GM21825 (cell line): ENCODE measurements at regions not wholly inside any gene's neighbourhood (a gene's known extent, or its start where the extent isn't known, plus 50 kb on each side); places are given as distances from the start of the nearest gene placed in this dataset.
"Not testable (repeated sequence)": the region's sequence is repeated elsewhere in the genome, so short reads cannot be mapped to it uniquely, and the experiment has no call there.

Experiments used
- ATAC-seq: cut with Tn5 transposase; IDR thresholded peaks from one replicate; pipeline ENCODE4 v1.9.1; 2021; ENCODE audit warnings: mild to moderate bottlenecking, moderate library complexity; ENCODE audit not compliant: unreplicated experiment

DNA sequence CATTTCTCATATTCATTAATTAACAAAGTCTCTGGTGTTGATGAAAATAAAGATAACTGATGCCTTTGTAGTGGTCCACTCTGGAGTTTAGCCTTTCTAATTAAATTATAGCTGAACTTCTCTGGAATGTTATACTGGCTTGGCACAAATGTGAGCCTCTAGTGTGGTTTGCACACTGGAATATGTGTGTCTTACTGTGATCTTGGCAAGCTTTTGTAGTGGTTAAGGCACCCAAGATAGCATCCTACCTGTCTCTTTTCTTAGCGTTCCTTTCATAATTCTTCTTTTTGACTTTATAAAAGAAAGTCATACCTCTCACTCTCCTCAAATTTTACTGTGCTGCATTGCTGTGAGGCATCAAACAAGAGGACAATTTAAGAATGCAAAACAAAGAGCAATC is 107.4 kb downstream of the UTRN start:
- ATAC-seq = no peak

DNA sequence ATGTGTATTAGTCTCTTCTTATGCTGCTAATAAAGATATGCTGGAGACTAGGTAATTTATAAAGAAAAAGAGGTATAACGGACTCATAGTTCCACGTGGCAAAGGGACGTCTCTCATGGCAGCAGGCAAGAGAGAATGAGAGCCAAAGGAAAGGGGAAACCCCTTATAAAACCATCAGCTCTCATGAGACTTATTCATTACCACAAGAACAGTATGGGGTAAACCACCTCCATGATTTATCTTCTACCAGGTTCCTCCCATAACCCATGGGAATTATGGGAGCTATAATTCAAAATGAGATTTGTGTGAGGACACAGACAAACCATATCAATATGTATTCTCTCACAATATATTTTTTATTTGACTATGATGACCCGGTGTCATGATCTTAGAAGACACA is 109.1 kb downstream of the UTRN start:
- no peak for ATAC-seq

DNA sequence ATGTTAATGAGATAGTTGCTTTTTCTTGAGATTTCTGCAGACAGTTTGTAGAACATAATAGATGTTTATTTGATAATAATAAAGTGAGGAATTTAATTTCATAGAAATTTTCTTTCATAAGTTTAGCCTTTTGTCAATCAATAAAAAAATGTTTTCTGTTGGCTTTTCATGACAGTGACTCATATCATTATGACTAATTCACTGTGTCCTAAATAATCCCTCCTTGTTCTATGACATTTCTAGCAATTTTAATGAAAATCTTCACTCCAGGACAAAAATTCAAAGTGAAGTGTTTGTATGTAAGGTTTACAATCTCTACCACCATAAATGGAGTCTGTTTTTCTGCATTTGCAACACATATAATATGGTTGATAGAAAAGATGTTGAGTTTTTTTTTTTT is 109.9 kb downstream of the UTRN start:
- no peak for ATAC-seq

DNA sequence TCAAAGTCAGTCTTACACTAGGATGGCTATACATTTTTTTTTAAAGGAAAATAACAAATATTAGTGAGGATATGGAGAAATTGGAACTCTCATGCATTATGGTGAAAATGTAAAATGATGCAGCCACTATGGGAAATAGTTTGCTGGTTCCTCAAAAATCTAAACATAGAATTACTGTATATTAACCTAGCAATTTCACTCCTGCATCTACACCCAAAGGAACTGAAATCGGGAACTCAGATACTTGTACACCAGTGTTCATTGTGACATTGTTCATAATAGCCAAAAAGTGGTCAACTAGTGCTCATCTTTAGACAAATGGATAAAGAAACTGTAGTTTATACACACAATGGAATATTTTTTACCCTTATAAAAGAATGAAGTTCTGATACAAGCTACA is 110.7 kb downstream of the UTRN start:
- ATAC-seq = no peak

DNA sequence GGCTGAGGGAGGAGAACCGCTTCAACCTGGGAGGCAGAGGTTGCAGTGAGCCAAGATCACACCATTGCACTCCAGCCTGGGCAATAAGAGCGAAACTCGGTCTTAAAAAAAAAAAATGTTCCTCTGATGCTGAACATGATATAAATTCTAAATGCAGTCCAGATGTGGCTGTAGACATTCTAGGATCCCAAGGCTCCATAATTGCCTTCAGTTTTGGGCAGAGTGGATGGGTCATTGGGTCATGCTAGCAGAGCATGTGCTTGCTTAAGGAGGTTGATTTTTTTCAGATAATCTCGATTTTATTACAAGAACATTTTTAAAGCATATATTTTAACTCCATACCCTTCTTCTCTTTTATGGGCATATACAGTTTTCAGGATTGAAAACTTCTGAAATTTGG is 112.0 kb downstream of the UTRN start:
- no peak for ATAC-seq

DNA sequence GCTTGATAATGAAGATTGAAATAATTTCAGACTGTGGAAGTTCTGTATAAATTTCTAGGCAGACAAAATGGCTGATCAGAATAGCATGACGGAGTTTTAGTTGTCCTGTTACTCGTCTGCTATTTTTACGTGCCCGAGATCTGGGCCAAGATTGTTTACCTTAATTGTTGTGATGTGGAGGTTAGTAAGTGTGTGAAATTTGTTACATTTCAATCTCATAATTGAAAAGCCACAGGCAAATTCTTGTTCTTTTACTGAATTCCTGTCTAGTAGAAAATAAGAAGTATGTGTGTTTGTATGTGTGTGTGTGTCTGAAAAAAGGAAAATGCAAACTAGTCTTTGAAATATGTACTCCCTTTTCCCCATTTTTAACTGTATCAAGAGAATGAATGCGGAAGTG is 115.2 kb downstream of the UTRN start:
- no peak for ATAC-seq

DNA sequence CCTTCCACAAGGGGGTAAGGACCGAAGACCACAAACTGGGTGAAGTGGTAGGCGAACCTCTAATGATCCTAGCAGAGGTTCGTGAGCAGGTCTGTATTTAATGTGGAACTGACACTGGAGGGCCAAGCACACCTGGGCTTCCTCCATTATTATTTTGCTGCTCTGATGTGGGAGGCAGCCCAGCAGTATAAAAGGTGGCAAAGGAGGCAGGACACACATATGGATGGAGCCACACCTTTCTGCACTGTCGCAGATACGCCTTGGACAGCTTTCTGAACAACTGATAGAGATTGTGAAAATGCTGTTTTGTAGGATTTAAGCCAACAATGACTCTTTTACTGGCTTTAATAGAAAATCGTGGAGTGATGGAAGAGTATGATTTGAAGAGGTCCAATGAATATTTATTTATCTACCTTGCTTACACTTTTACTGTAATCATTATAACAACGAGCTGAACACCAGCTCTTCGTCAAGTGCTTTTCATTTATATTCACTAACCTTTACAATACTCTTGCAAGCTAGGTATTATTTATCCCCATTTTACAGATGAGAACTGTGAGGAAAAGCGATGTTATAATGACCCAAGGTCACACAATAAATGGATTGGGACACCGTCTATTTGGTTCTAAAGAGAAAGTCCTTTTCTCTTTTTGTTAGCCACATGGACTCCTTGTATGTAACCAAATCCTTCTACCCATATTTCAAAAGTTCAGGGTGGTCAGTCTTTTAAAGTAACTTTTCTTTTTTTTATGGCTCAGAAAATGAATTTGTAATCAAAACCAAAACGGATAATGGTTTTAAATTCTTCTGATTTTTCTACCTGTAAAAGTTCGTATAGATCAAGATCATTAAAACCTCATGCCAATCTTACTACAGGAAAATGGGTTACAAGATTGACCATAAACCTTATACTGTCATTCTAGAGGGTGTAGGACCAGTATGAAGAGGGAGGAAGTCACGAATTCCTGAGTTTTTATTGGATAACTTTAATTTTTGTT is 116.9 kb downstream of the UTRN start:
- no peak for ATAC-seq

DNA sequence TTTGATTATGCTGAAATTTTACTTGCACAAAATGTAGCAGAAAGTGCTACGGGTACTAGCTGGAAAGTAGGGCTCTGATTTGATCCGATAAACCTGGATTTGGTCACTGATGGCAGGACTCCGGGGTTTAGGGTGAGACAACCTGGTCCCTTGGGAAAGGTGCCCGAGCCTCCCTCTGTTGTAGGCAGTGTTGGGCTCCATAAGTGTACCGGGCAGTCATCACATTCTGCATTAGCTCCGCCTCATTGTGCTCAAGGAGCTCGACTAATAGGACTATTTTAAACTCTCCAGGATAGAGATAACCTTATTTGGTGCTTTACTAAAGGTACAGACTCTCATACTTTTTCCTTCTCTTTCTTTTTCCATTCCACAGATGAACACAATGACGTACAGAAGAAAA is 117.6 kb downstream of the UTRN start:
- no peak for ATAC-seq

DNA sequence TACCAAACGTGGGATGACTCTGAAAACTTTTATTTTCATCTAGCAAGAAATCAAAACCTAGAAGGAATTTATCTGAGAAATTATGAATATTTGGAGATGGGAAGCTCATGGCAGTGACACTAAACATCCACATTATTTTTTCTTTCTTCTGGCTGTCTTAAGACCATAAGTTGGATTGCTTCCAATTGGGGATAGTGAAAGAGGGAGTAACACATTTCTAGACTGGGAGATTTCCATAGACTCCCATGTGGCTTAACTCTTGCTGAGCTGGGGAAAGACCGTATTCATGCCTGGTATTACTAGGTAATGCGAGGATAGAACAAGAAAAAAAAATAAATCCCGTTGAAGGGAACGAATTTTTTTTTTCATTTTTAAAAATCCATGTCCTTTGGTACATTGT is 120.0 kb downstream of the UTRN start:
- ATAC-seq = no peak

DNA sequence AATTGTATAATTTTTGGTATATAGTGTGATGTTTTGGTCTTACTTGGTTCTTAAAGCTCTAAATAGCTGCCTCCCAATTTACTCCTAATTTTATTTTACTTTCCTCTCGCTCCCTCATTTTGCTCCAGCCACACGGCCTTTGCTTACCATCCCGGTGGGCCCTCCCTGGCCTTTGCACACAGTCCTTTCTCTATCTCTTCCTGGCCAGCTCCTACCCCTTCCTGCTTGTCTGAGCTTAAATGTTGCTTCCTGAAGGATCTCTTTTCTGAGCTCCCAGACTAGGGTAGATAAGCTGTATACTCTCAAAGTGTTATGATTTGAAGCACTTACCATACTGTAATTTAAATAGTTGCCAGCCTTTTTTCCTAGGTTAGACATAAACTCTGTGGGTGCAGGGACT is 121.7 kb downstream of the UTRN start:
- no peak for ATAC-seq

DNA sequence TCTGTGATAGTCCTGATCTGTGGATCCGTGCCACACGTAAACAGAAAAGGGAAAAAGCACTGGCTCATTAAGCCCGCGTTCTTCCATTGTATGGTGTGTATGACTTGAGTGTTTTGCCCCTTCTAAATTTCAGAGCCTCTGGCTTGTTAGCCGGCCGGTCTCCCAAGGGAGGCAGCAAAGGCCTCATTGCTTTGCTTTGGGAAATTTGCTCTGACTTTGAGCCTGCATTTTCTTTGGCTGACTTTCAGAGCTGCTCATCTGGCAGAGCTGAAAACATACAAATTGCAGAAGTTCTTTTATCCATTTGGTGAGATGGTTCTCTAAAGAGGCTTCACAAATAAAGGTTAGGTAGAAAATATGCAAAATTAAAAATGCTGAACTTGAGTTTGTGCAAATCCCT is 123.0 kb downstream of the UTRN start:
- no peak for ATAC-seq

DNA sequence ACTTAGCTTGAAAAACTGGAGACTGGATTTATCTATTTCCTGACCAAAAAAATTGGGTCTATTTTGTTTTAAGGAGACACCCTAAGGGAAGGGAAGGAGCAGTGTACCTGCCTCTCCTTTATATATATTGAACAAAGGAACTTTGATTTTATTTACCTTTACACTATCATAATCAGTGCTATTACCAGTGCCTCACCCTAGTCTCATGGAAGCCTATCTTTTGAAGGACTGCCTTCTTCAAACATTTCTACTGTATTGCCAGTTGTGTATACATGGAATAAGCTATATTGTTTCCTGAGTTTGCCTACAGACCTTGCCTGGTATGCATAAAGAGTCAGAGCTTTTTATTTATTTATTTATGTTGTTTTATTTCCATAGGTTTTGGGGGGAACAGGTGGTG is 124.9 kb downstream of the UTRN start:
- ATAC-seq = no peak

DNA sequence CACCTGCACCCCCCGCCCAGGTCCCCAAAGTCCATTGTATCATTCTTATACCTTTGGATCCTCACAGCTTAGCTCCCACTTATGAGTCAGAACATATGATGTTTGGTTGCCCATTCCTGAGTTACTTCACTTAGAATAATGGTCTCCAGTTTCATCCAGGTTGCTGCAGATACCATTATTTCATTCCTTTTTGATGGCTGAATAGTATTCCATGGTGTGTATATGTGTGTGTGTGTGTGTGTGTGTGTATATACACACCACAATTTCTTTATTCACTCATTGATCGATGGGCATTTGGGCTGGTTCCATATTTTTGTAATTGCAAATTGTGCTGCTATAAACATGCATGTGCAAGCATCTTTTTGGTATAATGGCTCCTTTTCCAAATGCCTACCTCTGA is 125.4 kb downstream of the UTRN start:
- not testable (repeated sequence) for ATAC-seq

DNA sequence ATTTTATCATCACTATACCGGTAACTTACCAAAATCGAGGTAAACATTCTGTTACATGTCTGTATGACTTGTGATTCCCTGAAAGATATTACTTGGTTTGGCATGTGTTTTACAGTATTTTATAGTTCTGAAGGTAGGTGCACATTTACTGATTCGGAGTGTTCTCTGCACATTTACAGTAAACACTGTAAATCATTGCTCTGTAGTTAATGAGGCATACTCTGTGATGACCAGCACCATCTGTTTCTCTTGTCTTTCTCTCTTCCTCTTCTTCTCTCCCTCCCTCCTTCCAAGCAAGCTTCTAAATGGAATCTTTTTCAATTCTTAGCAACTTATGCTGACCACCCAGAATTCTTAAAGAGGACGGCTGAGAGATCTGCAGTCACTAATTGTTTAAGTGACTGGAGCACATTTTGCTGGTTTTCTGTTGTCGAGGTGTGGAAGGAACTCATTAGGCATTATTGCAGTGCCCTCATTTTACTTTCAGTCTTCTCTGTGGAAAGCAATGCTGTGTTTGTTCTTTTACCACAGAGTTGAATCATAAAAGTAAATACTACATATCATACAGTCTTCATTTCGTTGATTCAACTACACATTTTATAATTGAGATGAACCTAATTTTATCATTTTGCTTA is 126.5 kb downstream of the UTRN start:
- ATAC-seq = no peak

DNA sequence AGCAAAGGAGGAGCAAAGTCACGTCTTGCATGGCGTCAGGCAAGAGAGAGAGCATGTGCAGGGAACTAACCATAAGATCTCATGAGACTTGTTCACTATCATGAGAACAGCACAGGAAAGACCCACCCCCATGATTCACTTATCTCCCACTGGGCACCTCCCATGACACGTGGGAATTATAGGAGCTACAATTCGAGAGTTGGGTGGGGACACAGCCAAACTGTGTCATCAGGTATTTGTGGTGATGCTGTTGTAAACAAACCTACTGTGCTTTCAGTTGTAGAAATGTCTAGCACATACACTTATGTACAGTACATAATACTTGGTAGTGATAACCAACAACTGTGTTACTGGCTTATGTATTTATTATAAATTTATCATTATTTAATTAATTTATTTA is 128.3 kb downstream of the UTRN start:
- ATAC-seq = no peak

DNA sequence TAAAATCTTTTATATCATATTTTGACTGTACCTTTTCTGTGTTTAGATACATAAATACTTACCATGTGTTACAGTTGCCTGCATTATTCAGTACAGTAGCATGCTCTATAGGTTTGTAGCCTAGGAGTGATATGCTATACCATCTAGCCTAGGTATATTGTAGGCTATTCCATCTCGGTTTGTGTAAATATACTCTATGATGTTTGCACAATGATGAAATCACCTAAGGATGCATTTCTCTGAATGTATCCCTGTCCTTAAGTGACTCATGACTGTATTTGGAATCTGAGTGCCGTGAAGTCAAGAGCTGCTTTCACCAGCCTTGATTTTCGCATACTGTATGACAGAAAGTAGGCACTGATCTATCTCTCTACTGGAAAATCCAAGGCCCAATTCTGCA is 129.9 kb downstream of the UTRN start:
- ATAC-seq = no peak

DNA sequence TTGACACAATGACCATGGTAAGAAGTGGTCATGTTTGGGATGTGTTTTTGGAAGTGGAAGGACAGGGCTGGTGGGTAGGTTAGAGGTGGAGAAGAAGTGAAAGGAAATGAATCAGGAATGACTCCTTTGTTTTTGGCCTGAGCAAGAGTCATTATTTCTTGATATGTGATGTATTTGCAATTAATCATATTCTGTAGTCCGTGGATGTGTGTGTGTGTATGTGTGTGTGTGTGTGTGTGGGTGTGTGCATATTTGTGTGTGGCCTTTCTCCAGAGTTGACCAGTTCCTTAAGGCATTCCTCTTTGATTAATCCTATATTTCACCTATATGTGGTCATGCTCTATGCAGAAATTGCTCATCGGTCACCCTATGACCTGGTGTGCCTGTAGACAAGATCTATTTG is 130.7 kb downstream of the UTRN start:
- no peak for ATAC-seq

DNA sequence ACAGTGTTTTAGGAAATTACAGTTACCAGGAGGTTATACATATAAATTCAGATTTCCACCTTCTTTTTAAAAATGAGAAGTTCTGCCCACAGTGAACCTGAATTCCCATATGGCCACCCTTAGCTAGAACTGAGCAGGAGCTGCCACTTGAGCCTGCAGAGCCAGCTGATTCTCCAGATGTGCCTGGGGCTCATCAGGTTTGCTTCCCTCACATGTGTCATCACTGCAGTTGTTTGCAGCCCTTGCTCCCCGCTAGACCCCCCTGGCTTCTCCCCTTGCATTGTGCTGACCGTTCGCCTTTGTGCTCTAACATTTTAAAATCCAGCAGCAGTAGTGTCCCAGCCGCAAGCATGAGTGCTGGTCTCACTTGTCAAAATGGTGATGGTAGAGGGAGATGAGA is 131.1 kb downstream of the UTRN start:
- no peak for ATAC-seq

DNA sequence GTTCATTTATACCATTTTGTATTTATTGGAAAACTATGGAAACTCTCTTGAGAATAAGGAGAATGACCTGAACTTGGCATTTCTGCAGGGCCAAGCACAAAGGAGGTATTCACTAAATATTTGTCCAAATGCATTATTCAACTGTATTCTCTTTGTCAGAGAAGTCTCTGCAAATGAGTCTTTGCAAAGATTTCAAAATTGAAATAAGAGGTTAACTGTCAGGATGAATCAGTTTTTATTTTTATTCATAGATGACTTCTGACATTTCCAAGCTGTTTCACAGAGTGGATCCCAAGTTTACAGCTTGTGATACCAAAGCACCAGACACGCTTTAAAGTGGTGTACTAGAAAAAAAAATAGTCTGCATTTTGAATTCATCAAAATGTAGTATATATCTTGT is 131.6 kb downstream of the UTRN start:
- ATAC-seq = no peak

DNA sequence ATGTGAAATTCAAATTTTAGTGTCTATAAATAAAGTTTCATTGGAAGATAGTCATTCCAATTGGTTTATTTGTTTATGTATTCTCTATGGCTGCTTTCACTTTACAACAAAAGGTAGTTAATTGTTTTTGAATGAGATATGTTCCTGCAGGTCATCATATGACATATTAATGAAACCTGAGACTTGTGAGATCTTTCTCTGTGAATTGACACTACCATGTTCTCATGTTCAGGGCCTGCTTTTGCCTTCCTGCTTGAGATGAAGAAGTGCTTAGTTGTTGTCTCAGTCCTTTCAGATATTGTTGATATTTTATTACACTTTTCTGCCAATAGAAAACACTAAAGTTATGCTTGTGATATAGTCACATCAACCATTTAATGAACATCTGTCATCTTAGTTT is 132.5 kb downstream of the UTRN start:
- no peak for ATAC-seq

DNA sequence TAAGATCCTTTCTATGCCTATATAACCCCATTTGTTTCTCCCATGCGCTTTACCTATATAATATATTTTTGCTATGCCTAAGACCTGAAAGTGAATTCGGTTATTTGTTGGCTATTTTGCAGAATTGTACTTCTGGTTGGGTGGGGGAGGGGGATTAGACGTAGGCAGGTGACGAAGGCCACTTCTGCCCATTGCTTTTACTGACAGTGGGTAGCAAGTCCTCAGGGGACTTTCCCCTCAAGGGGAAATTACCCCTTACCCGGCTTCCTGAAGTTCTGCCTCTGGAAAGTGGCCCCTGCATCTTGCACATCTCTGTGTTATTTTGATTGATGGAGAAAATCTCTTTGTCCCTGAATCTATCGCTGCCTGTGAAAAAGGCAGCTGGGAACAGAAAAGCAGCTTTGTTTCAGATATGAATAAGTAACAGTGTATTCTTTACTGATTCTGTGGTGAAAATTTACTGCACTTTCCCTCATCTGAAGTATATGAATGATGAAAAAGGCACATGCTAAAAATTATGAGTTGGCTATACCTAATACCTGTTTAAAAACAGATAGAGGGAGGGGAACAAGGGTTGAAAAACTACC is 133.9 kb downstream of the UTRN start:
- ATAC-seq = no peak

DNA sequence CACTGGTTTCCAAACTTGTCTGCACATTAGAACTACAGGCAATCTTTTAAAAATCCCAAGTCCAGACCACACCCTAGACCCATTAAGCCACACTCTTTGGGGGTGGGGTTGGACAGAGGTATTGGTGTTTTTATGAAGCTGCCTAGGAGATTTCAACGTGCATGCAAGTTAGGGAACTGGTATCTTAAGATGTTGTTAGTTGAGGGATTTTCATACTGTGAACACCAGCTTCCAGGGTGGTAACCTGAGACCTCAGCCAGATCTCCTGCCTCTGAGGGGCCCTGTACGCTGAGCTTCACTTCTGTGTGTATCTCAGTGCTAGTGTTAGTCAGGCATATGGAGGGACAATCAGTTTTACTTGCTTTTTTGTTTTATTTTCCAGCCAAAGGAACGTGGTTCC is 138.0 kb downstream of the UTRN start:
- no peak for ATAC-seq
